PC-3 (cell line): ENCODE measurements at regions not wholly inside any gene's neighbourhood (a gene's known extent, or its start where the extent isn't known, plus 50 kb on each side); places are given as distances from the start of the nearest gene placed in this dataset.

ENCODE experiments used
- CTCF ChIP-seq: fragments of 300-600 bp; sonication (generic); conservative IDR thresholded peaks from 2 replicates; pipeline ENCODE4 v1.5.1; 2017; ENCODE audit warnings: antibody characterized with exemption, low read depth, mild to moderate bottlenecking, low read length
- EZH2 ChIP-seq: fragments of 300-600 bp; sonication (generic); IDR thresholded peaks from one replicate; pipeline ENCODE4 v1.6.1; 2017; ENCODE audit warnings: antibody characterized with exemption, mild to moderate bottlenecking, low read length; ENCODE audit not compliant: unreplicated experiment

- TF ChIP-seq CTCF (no peak), EZH2 (no peak)
These were observed 286.8 kb upstream of the KLF3 start for GRCh38 chr4:38377195-38377594.
